Renal pelvis (tissue), 1 donor: ENCODE measurements at regions not wholly inside any gene's neighbourhood (a gene's known extent, or its start where the extent isn't known, plus 50 kb on each side); places are given as distances from the start of the nearest gene placed in this dataset.

Experiments used
- DNase-seq: peaks from one replicate; pipeline ENCODE4 v3.0.0-alpha.2; 2013

- no peak for DNase-seq
Observed at GRCh38 chr5:2569774-2570542, 181.5 kb downstream of the IRX2 start.

GRCh38 chr5:2569176-2569575, 182.3 kb downstream of the IRX2 start:
- DNase-seq: no peak

GRCh38 chr5:2566284-2566683, 185.2 kb downstream of the IRX2 start:
- no peak for DNase-seq

DNA sequence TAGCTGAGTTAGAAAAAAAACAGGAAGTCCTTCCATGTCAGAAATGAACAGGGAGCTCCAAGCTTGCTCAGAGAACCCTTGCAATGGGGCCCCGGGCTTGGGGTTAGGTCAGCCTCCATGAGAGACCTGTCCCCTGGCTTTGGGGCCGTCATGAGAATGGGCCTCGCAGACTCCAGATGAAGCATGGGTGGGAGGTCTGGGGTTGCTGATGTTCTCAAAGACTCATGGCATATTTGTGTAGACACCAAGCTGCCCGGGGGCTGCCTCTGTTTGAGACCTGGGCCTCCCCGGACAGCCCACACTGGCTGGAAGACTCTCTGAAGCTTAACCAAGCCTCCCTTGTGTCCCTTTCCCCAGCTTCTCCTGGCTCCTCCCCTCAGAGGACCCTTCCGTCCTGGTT, 186.3 kb downstream of the IRX2 start:
- no peak for DNase-seq

GRCh38 chr5:2563046-2563445, 188.4 kb downstream of the IRX2 start:
- no peak for DNase-seq

GRCh38 chr5:2562036-2562435, 189.4 kb downstream of the IRX2 start:
- no peak for DNase-seq

GRCh38 chr5:2560435-2560834, 191.0 kb downstream of the IRX2 start:
- DNase-seq: no peak

- no peak for DNase-seq
Observed at GRCh38 chr5:2557435-2557834, 194.0 kb downstream of the IRX2 start.

GRCh38 chr5:2556375-2556966, 195.0 kb downstream of the IRX2 start:
- DNase-seq: no peak

GRCh38 chr5:2553611-2554010, 197.9 kb downstream of the IRX2 start:
- DNase-seq: no peak

GRCh38 chr5:2550509-2550908, 201.0 kb downstream of the IRX2 start:
- DNase-seq: peak; percentile 26

DNA sequence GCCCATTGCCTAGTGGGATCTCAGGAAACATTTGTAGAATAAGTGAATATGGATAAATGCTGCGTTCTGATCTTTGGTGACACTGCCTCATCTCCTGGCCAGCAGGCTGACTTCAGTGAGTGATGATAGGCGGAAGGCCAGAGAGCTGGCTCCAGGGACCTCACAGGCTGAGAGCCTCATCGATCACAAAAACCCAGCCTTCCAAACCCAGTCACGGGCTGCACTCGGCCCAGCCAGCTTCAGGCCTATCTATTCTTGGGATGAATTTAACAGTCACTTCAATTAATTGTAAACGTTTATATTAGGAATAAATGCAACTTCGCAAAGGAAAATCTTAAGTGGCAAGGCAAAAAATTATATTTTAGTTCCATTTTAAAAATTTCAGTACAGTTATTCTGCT, 201.6 kb downstream of the IRX2 start:
- no peak for DNase-seq

DNA sequence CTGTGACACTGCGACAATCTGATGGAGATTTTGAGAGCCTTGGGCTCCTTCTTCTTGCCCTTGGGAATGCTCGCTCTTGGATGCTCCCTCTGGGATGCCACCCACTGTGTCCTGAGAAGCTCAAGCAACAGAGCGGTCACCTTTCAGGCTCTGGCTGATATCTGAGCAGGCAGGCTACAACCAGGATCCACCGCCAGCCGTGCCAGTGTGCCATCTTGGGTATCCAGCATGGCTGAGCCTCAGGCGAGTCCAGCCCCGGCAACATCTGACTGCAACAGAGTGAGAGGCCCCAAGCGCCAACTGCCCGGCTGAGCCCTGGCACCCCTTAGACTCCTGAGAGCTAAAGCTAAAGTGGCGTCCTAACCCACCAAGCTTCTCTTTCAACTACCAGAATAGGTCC, 202.1 kb downstream of the IRX2 start:
- DNase-seq: no peak

- DNase-seq: no peak
Observed at GRCh38 chr5:2546938-2547337, 204.5 kb downstream of the IRX2 start.

DNA sequence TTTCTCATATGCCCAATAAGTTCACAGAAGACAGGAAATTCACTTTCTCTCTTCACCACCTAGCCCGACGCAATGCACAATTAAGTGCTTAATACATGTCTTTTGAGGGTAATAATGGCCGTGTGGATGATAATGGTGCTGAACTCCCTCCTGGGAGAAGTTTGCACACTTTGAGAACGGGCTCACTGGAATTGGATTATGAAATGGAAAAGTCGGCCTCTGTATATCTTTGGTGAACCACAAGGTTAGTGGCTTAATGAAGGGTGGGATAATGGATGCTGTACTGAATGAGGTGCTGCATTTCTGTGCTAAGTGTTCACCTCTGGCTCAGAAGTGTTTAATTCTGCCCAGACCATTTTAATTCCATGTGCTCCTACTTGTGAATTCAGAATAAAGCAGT, 207.5 kb downstream of the IRX2 start:
- DNase-seq: no peak

DNA sequence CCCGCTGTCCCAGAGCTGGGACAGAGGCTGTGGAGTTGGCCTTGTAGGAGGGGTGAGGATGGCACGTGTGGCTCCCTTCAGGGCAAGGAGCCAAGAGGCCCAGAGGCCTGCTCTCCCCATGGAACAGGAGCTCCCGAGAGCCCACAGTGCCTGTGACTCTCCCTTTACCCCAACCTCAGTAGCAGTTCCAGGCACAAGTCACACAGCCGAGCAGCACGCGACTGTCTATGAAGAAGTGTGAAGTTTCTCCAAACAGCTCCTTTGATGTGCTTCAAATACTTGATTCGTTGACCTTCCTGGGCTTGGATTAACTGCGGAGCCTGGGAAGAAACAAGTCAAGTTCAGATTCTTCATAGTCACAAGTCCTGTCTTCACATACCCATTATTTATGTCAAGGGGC, 208.7 kb downstream of the IRX2 start:
- no peak for DNase-seq

- DNase-seq: no peak
Observed at GRCh38 chr5:2542026-2542425, 209.5 kb downstream of the IRX2 start.

- no peak for DNase-seq
Observed at GRCh38 chr5:2538169-2538568, 213.3 kb downstream of the IRX2 start.

DNA sequence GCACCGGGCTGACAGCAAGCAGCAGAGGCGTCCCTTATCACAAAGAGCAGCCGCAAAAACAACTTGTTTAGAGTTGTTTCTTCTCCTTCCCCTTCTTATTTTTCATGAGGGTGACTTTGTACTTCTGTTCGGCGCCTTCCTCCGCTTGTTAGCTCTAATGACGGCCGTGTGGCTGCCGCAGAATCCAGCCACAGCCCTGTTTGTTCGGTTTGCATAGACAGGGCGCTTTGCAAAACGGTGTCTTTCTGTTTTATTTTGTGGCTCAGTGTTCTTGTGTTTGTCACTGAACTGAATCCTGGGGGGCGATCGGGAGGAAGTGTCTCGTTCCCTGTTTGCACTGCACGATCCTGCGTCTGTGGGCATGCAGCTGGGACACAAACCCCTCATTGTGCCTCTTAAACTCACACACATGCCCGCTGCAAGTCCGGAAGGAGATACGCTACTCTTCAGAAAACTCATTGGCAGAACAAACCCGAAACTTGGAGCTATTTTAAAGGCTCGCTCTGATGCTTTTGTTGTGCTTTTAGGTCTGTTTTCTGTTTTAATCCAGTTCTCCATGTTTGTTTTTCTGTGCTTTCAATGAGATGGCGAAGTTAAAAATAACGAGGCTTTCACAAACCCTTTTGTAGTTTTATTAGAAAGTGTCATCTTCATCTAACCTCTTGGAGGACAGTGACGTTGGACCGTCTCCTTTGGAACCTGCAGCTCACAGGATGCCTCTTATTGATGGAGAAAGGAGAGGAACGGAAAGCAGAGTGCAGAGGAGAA, 213.9 kb downstream of the IRX2 start:
- DNase-seq: no peak

- no peak for DNase-seq
Observed at GRCh38 chr5:2536632-2537377, 214.7 kb downstream of the IRX2 start.

DNA sequence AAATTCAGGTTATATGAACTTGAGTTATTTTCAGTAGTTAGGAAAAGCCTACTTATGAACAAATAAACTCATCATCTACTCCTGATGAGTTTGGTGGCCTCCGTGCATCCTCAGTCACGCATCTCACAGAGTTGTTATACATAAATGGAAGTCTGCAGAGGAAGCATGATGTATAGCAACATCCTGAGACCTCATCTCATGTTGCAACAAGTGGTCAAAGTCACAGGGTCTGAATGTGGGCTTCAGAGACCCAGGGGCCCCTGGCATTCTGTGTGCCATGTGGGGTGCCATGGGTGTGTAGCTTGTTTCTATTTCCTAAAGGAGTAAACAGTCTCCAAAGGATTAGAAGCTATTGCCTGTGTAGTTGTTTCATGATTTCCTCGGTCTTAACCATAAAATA, 216.5 kb downstream of the IRX2 start:
- no peak for DNase-seq

GRCh38 chr5:2534251-2534650, 217.2 kb downstream of the IRX2 start:
- no peak for DNase-seq
